Skin of body (tissue), 1 donor: ENCODE measurements at regions not wholly inside any gene's neighbourhood (a gene's known extent, or its start where the extent isn't known, plus 50 kb on each side); places are given as distances from the start of the nearest gene placed in this dataset.

ENCODE experiments used
- DNase-seq: peaks from one replicate; lab custom pipeline; 2025; lab: John Stamatoyannopoulos, UW

DNA sequence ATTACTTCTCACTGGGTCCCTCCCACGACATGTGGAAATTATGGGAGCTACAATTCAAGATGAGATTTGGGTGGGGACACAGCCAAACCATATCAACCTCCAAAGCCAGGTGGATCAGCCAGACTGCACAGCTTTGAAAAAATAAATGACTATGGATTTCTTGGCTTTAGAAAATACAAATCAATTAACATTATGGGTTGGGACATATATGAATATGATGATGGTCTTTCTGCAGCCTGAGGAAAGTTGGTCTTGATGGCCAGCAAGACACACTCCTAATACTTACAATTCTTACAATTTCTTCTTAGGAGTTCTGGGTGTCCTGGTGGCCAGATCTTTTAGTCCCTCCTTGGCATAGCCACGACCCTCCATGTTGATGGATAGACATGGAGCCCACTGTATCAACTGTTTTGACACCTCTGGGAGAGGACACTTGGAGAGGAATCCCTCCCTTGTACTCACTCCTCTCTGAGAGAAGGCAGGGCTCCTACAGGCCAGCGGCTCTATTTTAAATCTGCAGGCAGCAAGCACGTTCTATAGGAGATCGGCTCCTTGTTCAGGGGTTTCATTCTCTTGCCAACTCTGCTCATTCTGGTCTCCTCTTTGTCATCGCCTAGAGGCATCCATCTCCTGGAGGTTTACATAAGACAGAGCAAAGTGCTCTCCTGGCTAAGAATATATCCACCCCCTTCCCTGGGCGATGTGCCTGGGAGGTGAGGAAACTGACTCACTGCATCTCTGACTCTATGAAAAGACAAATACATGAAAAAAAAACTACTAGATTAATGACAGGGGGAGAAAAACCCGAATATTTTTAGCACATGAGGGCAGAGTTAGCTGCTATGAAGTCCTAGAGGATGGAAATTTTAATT is 145.9 kb downstream of the CARTPT start:
- DNase-seq, result peak; percentile 8

GRCh38 chr5:71865665-71866320 is 146.7 kb downstream of the CARTPT start:
- DNase-seq, result no peak

GRCh38 chr5:71872311-71872864 is 153.3 kb downstream of the CARTPT start:
- peak; percentile 42 for DNase-seq

- no peak for DNase-seq
Measured at GRCh38 chr5:71873191-71873591, 154.1 kb downstream of the CARTPT start.

DNA sequence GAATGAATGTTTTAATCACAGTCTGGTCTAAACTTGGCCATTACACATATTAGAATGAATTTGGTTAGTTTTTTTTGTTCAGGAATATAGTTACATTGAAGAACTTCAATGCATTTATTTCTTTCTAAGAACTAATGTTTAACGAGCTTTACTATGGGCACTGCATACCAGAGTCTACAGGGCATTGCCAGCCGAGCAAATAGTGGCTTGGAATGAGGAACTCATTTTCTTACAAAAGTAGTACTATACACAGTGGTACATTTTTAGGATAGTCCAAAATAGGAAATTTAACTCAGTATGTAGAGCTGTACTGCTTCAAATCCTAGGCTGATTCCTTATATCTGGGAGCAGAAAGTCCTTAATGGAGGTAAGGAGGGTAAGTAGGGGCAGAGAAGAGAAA is 155.4 kb downstream of the CARTPT start:
- DNase-seq, result no peak

GRCh38 chr5:71877511-71877910 is 158.4 kb downstream of the CARTPT start:
- no peak for DNase-seq

- DNase-seq, result no peak
Measured at GRCh38 chr5:71880536-71880935, 161.5 kb downstream of the CARTPT start.

DNA sequence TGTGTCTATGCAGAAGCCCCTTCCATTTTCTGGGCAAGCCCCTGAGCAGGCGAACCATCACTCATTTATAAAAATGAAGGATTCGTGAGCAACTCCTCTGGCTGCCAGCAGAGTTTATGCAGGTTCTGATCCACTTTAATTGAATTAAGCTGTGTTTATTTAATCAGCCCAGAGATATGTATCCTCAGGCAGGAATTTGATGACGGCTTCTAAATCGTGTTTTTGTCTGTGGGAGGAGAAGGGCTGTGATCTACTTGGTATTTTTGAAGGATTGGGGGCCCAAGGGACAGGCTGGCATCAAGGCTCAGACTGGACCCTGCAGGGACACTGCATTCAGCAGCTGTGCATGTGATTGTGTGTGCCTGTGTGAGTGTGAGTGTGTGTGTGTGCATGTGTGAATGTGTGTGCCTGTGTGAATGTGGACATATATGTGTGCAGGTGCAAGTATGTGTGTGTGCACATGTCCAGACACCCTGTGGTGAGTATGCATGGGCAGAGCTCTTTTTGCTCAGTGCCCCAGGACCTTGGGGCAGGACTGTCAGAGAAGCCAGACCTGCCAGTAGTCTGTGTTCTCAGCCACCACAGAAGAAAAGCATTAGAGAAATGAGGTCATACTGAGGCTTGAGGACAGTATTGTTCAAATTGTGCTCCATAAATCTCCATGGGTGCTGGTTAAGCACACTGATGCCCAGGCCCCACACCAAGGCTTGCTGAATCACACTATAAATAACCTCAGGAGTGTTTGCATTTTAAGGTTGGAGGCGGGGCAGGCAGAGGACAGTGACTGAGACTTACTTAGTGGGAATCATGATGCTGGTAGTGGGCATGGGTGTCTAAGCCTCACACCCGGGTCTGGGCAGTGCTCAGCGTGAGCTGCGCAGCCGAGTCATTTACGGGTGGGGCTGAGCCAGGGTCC is 164.0 kb downstream of the CARTPT start:
- DNase-seq, result peak; percentile 33

DNA sequence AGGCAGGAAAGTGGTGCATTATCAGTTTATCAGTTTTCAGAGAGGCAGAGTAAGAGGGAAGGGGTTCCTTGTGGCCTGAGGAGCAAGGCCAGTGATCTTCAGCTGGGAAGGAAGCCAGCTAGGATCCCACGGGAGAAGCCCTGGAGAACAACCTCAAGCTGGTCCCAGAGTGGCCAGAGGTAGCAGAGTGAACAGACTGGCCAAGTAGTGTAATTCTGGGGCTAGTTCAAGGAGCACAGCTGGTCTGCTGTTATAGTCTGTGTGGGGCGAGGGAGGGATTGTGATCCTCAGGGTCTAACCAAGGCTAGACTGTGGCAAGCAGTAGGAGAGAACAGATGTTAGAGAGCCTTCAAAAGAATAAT is 164.6 kb downstream of the CARTPT start:
- DNase-seq, result no peak

DNA sequence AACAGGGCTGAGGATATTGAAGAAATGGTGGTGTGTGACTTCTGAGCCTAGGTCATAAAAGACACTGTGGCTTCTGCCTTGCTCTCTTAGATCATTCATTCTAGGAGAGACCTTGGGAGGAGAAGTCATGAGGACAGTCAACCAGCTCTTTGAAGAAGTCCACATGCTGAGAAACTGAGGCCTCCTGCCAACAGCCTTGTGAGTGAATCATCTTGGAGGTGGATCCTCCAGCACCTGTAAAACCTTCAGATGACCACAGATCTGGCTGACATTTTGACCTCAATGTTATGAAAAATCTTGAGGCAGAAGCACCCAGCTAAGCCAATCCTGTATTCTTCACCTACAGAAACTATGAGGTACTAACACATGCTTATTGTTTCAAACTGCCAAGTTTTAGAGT is 165.9 kb downstream of the CARTPT start:
- no peak for DNase-seq

- DNase-seq, result no peak
Measured at GRCh38 chr5:71886406-71886805, 167.3 kb downstream of the CARTPT start.

- peak; percentile 50 for DNase-seq
Measured at GRCh38 chr5:71887680-71888079, 168.6 kb downstream of the CARTPT start.

- DNase-seq, result no peak
Measured at GRCh38 chr5:71891406-71891805, 172.3 kb downstream of the CARTPT start.

DNA sequence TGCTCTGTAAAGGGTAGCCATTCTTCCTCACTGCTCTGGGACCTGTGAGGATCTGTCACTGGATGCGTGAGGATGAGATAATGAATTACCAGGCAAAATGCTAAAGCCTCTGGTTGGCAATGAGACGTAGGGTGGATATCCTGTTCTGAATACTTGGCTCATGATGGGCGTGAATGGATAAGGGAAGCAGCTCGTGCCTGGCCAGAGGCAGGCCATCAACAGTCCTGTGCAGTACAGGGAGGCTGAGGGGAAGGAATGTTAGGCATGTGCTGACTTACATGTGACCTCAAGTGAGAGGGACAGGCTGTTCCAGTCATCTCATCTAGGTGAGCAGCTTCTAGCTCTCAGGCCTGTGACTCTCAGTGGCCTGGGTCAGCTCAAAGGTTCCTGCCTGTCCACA is 172.8 kb downstream of the CARTPT start:
- DNase-seq, result no peak

GRCh38 chr5:71892641-71893365 is 173.7 kb downstream of the CARTPT start:
- DNase-seq, result no peak

GRCh38 chr5:71893451-71893850 is 174.4 kb downstream of the CARTPT start:
- no peak for DNase-seq

- no peak for DNase-seq
Measured at GRCh38 chr5:71894091-71894490, 175.0 kb downstream of the CARTPT start.

DNA sequence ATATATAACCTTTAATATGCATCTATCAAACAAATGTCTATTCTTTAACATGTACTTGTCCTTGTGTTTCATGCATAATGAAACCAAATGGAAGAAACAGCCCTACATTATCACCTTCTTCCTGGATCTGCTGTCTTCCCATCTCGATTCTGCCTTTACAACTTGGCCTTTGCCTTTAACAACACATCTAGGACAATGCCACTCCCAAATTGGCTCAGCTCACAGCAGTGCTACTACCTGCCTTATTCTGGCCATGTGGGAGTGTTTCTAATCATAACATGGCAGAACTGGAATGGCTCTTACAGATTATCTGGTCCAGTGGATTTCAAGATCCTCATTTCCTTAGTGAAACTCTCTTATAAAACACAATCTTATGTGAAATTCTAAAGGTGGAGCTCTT is 176.5 kb downstream of the CARTPT start:
- no peak for DNase-seq

GRCh38 chr5:71899865-71900342 is 180.8 kb downstream of the CARTPT start:
- no peak for DNase-seq

- no peak for DNase-seq
Measured at GRCh38 chr5:71903808-71904207, 184.7 kb downstream of the CARTPT start.

DNA sequence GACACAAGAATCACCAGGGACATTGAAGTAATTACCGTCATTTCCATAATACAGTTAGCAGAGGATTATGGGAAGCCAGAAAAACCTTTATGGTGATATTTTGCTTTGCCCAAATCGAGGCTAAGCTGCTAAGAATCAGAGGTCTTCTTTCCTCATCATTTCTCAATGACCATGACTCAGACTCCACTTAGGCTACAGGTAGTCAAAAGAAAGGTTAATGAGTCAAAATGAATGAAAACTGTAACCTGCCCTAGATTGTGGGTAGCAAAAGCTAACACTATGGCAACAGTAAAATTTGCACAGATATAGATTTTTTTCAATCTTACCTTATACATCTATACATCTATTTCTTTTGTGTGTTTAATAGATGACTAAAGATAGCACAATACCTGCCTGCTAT is 185.8 kb downstream of the CARTPT start:
- no peak for DNase-seq
